GM12875 (cell line): ENCODE measurements at regions not wholly inside any gene's neighbourhood (a gene's known extent, or its start where the extent isn't known, plus 50 kb on each side); places are given as distances from the start of the nearest gene placed in this dataset.

Experiments
- H3K4me3 ChIP-seq: one replicate; pipeline ENCODE4 v1.5.1; 2011; ENCODE audit warnings: low read depth, low read length, control low read depth
- TF ChIP-seq, protein P1 (sequence below): IDR thresholded peaks from 2 replicates; pipeline ENCODE4 v1.5.1; 2011; ENCODE audit warnings: low read depth, mild to moderate bottlenecking, control low read depth, inconsistent platforms, low read length, moderate library complexity, borderline replicate concordance; ENCODE audit not compliant: insufficient read depth

DNA sequence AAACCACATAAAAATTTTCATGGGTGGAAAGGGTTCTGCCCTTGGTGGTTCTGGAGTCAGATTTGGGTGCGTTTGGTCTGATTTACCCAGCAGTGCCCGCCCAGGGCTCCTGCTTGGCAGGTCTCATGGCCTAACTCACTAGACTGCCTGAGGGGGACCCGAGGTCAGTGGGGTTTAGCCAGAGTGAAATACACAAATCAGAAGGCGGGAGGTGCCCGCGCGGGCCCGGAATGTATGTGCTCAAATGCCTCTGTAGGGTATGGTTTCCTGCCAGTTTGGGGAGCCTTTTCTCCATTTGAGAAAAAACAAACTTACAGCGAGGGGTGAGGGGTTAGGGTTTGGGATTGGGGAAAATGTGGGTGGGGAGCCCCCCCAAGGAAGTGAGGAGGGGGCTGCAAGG, 70.9 kb upstream of the POLG start:
- H3K4me3 ChIP-seq = no peak overlapping the region
- TF ChIP-seq, protein P1, sequence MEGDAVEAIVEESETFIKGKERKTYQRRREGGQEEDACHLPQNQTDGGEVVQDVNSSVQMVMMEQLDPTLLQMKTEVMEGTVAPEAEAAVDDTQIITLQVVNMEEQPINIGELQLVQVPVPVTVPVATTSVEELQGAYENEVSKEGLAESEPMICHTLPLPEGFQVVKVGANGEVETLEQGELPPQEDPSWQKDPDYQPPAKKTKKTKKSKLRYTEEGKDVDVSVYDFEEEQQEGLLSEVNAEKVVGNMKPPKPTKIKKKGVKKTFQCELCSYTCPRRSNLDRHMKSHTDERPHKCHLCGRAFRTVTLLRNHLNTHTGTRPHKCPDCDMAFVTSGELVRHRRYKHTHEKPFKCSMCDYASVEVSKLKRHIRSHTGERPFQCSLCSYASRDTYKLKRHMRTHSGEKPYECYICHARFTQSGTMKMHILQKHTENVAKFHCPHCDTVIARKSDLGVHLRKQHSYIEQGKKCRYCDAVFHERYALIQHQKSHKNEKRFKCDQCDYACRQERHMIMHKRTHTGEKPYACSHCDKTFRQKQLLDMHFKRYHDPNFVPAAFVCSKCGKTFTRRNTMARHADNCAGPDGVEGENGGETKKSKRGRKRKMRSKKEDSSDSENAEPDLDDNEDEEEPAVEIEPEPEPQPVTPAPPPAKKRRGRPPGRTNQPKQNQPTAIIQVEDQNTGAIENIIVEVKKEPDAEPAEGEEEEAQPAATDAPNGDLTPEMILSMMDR = no peak

DNA sequence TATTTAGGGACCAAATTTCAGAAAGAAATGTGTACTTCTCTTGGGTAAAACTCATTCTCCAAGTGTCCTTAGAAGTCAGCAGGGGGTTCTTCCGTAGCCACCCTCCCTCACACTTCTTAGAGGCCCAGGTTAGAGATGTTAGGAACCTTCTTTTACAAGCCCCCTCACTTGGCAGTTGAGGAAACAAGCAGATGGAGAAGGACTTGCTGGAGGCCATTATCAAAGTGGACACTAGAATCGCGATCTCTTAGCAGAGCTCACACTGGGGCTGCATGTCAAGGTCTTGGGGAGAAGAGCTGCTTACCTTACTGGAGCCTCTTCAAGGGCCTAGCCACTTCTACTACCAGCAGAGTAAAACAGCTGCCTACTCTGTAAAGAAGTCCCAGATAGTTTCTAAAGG, 69.4 kb upstream of the POLG start:
- TF ChIP-seq, protein P1 = no peak
- H3K4me3 ChIP-seq = no peak overlapping the region

DNA sequence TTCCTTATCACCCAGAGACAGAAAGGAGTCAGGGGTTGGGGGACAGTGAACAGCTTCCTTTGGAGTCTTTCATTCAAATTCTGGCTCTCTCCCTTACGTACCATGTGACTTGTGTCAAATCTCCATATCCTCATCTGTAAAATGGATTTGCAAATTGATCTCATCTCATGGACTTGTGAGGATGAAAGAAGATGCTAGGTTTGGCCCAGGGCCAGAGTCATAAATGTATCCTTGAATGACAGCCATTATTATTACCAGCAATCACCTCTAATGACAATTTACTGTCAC, 67.8 kb upstream of the POLG start:
- TF ChIP-seq, protein P1 = no peak
- H3K4me3 ChIP-seq = no peak overlapping the region

DNA sequence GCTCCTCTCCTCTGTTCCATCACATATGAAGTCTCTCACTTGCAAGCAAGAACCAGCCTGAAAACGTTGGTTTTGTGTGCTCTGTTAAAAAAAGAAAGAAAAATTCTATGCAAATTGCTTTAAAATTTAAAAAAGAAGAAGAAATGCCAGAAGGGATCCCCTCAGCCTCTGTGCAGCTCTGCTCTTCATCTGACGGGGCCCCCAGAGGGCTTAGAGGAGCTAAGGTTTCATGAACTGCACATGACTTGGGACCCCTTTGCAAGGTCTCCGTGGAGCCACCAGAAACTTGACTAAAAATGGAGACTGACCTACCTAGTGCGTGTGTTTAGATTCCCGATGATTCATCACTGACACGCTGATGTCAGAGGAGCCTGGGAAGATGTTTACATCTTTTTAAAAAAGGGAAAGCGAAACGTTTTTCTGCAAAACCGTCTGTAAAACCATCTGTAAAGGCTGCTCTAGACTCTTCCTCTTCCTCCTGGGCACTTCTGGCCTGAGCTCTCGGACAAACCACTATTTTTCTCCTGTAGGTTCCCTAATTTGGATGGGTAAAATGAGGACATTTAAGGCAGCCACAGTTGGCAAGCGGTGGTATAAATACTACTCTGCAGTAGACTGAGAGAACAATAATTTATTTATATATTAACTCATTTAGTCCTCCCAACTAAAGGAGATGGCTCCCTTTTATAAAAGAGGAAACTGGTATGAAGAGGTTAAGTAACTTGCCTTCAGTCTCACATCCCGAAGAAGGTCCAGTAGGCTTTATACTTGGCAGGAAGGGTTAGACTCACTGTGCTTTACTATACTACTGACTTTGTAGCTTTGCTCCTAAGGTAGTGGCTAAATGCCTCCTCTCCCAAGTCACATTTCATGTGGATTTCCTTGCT, 67.2 kb upstream of the POLG start:
- TF ChIP-seq, protein P1 = no peak
- no peak overlapping the region for H3K4me3 ChIP-seq

DNA sequence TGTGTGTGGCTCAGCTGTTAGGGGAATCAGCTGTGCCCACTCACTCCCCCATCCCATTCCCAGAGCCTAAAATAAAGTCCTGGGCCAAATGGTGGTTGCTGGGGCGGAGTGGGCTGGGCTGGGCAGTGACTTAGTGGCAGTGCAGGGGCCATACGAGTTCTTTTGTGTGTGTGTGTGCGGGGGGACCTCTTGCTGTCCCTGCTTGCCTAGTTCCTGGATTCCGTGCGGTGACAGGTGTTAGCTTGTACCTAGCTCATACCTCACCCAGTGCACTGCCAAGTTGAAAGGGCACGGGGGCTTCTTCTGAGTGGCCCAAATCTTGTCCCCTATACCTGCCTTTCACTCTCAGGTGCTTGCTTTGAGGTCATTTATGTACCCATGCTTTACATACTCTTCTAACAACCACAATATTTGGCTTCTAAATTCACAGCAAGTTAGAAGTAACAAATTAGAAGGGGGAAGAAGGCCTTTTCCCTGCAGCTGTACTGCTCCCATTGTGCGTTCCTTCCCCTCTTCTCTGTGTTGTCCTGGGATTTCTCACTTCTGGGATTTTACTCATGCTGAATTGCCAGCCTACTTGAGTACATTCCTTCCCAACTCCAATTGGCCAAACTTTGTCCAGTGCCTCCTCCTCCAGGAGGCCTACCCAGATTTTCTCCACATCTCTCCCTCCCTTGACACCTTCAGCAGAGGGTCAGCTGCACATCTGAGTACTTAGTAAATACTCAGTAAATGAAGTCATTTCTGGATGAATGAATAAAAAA, 66.3 kb upstream of the POLG start:
- no peak overlapping the region for H3K4me3 ChIP-seq
- TF ChIP-seq, protein P1 = no peak

DNA sequence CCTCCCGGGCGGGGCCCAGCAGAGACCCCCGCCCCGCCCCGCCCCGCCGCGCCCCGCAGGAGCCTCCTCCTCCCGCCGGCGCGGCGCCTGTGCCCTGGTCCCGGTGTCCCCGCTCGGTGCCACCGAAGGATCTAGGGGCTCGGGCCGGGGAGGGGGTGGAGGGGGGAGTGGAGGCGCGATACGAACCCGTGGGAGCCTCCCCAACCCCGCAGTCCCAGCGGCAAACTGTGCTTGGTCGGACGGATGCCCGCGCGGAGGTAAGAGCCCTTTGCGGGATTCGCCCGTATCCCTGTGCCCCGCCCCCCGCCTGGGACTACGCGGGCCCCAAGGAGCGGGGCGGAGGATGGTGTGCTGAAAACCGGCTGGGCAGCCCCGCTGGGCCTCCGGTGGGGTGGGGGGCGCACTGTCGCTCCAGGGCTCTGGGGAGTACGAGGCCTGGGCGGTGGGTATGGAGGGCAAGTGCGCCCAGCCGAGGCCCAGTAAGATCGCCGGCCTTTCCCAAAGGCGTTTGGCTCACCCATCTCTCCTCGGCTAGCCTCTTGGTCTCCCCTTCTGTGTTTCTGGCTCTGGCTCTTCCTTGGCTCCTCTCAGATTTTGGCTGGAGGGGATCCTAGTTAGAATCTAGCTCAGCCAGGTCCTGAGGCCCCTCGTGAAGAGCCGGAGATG, 65.6 kb upstream of the POLG start:
- H3K4me3 ChIP-seq = peak overlapping the region; percentile 64
- TF ChIP-seq, protein P1 = no peak
